ENCODE measurements at regions not wholly inside any gene's neighbourhood (a gene's known extent, or its start where the extent isn't known, plus 50 kb on each side); places are given as distances from the start of the nearest gene placed in this dataset.

DNA sequence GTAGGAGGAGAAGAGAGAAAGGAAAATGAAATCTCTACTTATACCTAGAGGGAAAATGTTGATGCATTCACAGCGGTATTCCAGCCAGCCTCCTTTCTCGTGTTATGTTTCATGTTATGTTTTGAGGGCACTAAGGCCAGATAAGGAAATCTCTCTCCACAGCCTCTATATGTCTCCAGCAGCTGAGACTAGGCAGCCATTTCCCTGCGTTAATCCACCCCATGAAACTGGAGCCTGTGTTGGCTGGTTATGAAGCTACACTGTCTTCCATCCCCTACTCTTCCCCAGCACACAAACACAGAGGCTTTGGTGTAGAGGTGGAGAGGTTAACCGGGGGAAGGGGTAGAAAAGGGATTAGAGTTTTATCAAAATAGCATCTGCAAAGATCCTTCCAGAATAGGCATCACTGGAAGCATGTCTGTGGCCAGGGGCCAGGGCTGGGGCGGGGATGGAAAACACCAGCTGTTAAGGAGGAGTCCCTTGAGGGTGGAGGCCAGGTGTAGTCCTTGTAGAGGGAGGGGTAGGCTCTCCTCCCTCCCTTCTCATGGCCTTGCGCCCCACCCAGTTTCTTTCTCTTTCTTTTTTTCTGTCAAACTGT lies 100.9 kb upstream of the TNP1 start:
- WGBS (ENCODE audit: insufficient coverage, low coverage, low lambda C conversion rate, missing lambda C conversion rate) = 73% methylated on average over 6 of the region's 6 CpGs
- TF ChIP-seq, protein P1, sequence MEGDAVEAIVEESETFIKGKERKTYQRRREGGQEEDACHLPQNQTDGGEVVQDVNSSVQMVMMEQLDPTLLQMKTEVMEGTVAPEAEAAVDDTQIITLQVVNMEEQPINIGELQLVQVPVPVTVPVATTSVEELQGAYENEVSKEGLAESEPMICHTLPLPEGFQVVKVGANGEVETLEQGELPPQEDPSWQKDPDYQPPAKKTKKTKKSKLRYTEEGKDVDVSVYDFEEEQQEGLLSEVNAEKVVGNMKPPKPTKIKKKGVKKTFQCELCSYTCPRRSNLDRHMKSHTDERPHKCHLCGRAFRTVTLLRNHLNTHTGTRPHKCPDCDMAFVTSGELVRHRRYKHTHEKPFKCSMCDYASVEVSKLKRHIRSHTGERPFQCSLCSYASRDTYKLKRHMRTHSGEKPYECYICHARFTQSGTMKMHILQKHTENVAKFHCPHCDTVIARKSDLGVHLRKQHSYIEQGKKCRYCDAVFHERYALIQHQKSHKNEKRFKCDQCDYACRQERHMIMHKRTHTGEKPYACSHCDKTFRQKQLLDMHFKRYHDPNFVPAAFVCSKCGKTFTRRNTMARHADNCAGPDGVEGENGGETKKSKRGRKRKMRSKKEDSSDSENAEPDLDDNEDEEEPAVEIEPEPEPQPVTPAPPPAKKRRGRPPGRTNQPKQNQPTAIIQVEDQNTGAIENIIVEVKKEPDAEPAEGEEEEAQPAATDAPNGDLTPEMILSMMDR (IDR thresholded peaks at IDR 0.05) = no peak
- TF ChIP-seq POLR2A (IDR thresholded peaks at IDR 0.05) = no peak
- Histone ChIP-seq H3K9me3 (no peaks in the 10 kb centered on the region), H3K27me3 (no peaks in the 10 kb centered on the region), H3K27ac (no peak overlapping the region), H3K36me3 (no peaks in the 10 kb centered on the region), H3K4me3 (no peak overlapping the region), H3K4me1 (no peaks in the 10 kb centered on the region)
- ATAC-seq (no peak), DNase-seq (no peak)
- intact Hi-C loops (cut with DNase I) = no loop called here

DNA sequence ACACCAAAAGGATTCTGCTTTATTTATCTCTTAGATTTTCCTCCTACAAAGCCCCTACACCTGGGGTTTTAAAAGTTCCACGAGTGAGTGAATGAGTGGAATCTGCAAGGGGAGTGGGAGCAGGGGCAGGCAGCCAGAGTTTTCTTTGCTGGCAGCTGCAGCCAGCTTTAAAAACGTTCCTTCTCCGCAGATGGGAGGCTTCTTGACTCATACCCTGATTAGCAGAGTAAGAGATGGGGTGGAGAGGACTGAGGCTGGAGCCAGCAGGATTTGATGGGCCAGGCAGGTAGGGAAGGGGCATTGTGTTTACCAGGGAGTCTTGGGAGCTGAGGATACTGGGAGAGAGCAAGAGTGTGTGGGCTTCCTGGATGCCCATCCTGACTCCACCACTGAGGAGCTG lies 99.6 kb upstream of the TNP1 start:
- intact Hi-C loops (cut with DNase I) = no loop called here
- no peak for DNase-seq
- Histone ChIP-seq H3K27me3 (no peaks in the 10 kb centered on the region), H3K4me3 (no peak overlapping the region), H3K36me3 (no peaks in the 10 kb centered on the region), H3K9me3 (no peaks in the 10 kb centered on the region), H3K27ac (no peak overlapping the region), H3K4me1 (no peaks in the 10 kb centered on the region)
- 60% methylated on average over 3 of the region's 3 CpGs for WGBS (ENCODE audit: insufficient coverage, low coverage, low lambda C conversion rate, missing lambda C conversion rate)
- no peak for ATAC-seq
- no peak for TF ChIP-seq POLR2A (IDR thresholded peaks at IDR 0.05)
- TF ChIP-seq, protein P1 (IDR thresholded peaks at IDR 0.05) = no peak

DNA sequence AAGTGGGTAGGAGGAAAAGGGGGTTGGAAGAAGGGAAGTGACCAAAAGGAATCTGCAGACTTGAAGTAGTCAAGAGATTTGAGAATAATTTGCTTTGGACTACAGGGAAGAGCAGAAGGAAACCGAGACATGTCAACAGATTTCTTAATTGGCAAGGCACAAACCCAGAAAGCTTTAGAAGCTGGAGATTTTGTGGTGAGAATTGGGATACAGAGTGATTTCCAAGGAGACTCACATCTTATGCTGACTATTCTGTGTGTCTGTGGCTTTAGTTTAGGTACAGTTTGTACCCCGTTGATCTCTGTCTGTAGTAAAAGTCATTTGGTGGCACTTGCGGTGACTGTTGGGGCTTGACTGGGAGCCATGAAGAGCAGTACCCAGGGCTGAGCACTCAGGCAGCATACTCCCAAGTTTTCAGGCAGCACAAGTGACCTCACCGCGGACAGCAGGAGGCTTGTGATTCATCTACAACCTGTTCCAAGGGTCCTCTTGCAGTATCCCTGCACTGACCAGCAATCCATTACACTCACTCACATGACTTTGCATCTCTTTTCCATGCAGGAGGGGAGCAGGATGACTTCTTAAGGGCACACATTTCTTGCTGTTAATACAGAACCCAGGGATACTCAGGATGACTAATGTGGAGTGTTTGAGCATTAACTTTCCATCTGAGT lies 97.1 kb upstream of the TNP1 start:
- no peaks in the 10 kb centered on the region for H3K36me3 ChIP-seq
- H3K4me1 ChIP-seq = no peaks in the 10 kb centered on the region
- H3K9me3 ChIP-seq = no peaks in the 10 kb centered on the region
- no peak for TF ChIP-seq POLR2A (IDR thresholded peaks at IDR 0.05)
- TF ChIP-seq, protein P1 (IDR thresholded peaks at IDR 0.05) = no peak
- no peak for ATAC-seq
- no peak overlapping the region for H3K27ac ChIP-seq
- WGBS (ENCODE audit: insufficient coverage, low coverage, low lambda C conversion rate, missing lambda C conversion rate) = 89% methylated on average over 3 of the region's 5 CpGs
- no peaks in the 10 kb centered on the region for H3K27me3 ChIP-seq
- no peak for DNase-seq
- no peak overlapping the region for H3K4me3 ChIP-seq
- intact Hi-C loops (cut with DNase I) = no loop called here

DNA sequence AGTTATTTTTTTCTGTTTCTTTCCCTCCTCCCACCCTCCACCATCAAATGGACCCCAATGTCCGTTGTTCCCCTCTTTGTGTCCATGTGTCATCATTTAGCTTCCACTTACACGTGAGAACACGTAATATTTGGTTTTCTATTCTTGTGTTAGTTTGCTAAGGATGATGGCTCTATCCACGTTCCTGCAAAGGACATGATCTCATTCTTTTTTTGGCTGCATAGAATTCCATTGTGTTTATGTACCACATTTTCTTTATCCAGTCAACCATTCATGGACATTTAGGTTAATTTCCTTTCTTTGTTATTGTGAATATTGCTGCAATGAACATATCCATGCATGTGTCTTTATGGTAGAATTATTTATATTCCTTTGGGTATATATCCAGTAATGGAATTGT lies 91.3 kb upstream of the TNP1 start:
- Histone ChIP-seq H3K27ac (no peak overlapping the region), H3K4me1 (no peaks in the 10 kb centered on the region), H3K27me3 (no peaks in the 10 kb centered on the region), H3K4me3 (no peak overlapping the region), H3K9me3 (no peaks in the 10 kb centered on the region), H3K36me3 (no peaks in the 10 kb centered on the region)
- DNase-seq = no peak
- 40% methylated on average over 4 of the region's 4 CpGs for WGBS (ENCODE audit: insufficient coverage, low coverage, low lambda C conversion rate, missing lambda C conversion rate)
- no peak for ATAC-seq
- intact Hi-C loops (cut with DNase I) = no loop called here
- TF ChIP-seq, protein P1 (IDR thresholded peaks at IDR 0.05) = no peak
- no peak for TF ChIP-seq POLR2A (IDR thresholded peaks at IDR 0.05)
